ENCODE measurements at regions not wholly inside any gene's neighbourhood (a gene's known extent, or its start where the extent isn't known, plus 50 kb on each side); places are given as distances from the start of the nearest gene placed in this dataset.

- WGBS, 3 donors: 42 to 49% (median 44%) methylated on average over 11 of the region's 11 CpGs
- Histone ChIP-seq H3K27me3 (ENCODE audit: control insufficient read depth in 3 of 3, insufficient read depth in 3 of 3, low read length in 3 of 3) (peaks cover 0 to 1% (median 0%) of the 10 kb centered on the region in 3 donors), H3K9me3 (ENCODE audit: control insufficient read depth in 2 of 2, insufficient read depth in 1 of 2, low read depth in 1 of 2, low read length in 1 of 2) (no peaks in the 10 kb centered on the region), H3K36me3 (ENCODE audit: control insufficient read depth in 3 of 3, insufficient read depth in 2 of 3, low read depth in 1 of 3, low read length in 3 of 3) (no peaks in the 10 kb centered on the region), H3K4me1 (ENCODE audit: control insufficient read depth in 3 of 3, insufficient read depth in 2 of 3, low read depth in 1 of 3, low read length in 2 of 3) (no peaks in the 10 kb centered on the region), H3K4me3 (ENCODE audit: low read depth in 1 of 3, low read length in 3 of 3) (no peak overlapping the region), H3K27ac (ENCODE audit: low read depth in 1 of 3, low read length in 2 of 3) (no peak overlapping the region)
- FAIRE-seq: no peak
- DNase-seq: peak in 1 of 2 donors; percentile 11
Measured at GRCh38 chr7:131753620-131754222, 197.3 kb upstream of the PODXL start.

GRCh38 chr7:131747658-131748232, 191.3 kb upstream of the PODXL start:
- Histone ChIP-seq H3K9me3 (ENCODE audit: control insufficient read depth in 2 of 2, insufficient read depth in 1 of 2, low read depth in 1 of 2, low read length in 1 of 2) (no peaks in the 10 kb centered on the region), H3K27me3 (ENCODE audit: control insufficient read depth in 3 of 3, insufficient read depth in 3 of 3, low read length in 3 of 3) (peaks cover 0 to 1% (median 0%) of the 10 kb centered on the region in 3 donors), H3K36me3 (ENCODE audit: control insufficient read depth in 3 of 3, insufficient read depth in 2 of 3, low read depth in 1 of 3, low read length in 3 of 3) (no peaks in the 10 kb centered on the region), H3K4me1 (ENCODE audit: control insufficient read depth in 3 of 3, insufficient read depth in 2 of 3, low read depth in 1 of 3, low read length in 2 of 3) (no peaks in the 10 kb centered on the region), H3K27ac (ENCODE audit: low read depth in 1 of 3, low read length in 2 of 3) (no peak overlapping the region), H3K4me3 (ENCODE audit: low read depth in 1 of 3, low read length in 3 of 3) (no peak overlapping the region)
- FAIRE-seq: no peak
- WGBS, 3 donors: 19 to 41% (median 28%) methylated on average over 3 of the region's 3 CpGs
- DNase-seq: no peak

DNA sequence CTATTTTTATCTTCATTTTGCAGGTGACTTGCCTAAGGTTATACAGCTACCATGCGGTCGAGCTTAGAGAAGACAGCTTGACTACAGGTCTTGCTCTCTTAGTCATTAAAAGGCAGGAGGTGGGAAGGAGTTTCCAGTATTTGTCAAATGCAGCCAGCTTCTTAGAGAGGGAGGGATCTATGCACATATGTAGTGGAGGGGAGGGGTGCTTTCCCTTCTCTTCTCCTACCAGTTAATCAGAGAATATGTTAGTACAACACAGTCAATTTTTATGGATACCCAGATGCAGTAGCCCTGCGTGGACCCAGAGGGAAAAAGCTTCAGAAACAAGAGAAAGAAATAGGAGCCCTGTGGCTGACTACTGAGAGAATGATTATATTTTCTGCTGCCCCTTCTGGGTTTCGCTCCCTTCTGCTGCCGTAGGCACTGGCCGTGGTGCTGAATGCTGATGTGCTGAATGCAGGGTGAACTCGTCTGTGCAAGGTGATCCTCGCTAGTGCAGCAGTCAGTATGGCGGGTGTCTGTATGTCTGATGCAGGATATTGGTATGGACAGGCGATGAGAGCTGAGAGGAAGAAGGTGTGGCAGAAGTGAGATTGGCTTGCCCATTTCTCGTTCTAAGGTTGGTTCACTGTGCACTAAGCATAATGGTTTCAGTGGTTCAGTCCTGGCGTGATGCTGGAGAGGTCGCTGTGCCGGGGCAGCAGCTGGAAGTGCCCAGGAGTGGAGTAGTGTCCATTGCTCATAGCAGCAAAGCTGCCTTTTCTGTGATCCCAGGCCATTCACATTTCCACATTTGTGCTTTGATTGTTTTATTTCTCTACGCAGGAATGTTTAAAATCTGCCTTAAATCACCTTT, 189.2 kb upstream of the PODXL start:
- 43 to 47% (median 44%) methylated on average over 15 of the region's 15 CpGs for WGBS, 3 donors
- no peaks in the 10 kb centered on the region for H3K4me1 ChIP-seq (ENCODE audit: control insufficient read depth in 3 of 3, insufficient read depth in 2 of 3, low read depth in 1 of 3, low read length in 2 of 3)
- FAIRE-seq (no peak), DNase-seq (peak; percentile 4 to 46)
- no peak overlapping the region for H3K27ac ChIP-seq (ENCODE audit: low read depth in 1 of 3, low read length in 2 of 3)
- H3K9me3 ChIP-seq (ENCODE audit: control insufficient read depth in 2 of 2, insufficient read depth in 1 of 2, low read depth in 1 of 2, low read length in 1 of 2): no peaks in the 10 kb centered on the region
- H3K36me3 ChIP-seq (ENCODE audit: control insufficient read depth in 3 of 3, insufficient read depth in 2 of 3, low read depth in 1 of 3, low read length in 3 of 3): no peaks in the 10 kb centered on the region
- H3K4me3 ChIP-seq (ENCODE audit: low read depth in 1 of 3, low read length in 3 of 3): no peak overlapping the region
- H3K27me3 ChIP-seq (ENCODE audit: control insufficient read depth in 3 of 3, insufficient read depth in 3 of 3, low read length in 3 of 3): peaks cover 0 to 1% (median 0%) of the 10 kb centered on the region in 3 donors

DNA sequence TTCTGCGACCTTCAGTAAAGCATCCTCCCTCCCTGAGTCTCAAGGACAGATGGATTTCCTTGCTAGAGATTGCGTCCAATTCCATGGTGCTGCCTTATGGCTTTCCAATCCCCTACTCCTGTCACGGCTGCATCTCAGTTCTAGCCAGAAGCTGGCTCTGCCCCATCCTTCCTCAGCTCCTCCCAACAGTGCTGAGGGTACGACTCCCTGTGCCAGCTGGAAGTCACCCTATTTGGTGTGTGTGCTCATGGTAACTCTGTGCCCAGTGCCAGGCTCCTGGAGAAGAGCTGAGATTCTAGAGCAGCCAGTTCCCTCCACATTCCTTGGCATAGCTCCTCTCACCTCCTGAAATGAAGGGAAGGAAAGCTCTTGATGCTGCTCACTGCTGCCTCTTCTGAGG, 185.0 kb upstream of the PODXL start:
- no peak for FAIRE-seq
- H3K9me3 ChIP-seq (ENCODE audit: control insufficient read depth in 2 of 2, insufficient read depth in 1 of 2, low read depth in 1 of 2, low read length in 1 of 2): no peaks in the 10 kb centered on the region
- WGBS, 3 donors: 65 to 72% (median 71%) methylated on average over 4 of the region's 4 CpGs
- no peaks in the 10 kb centered on the region for H3K27me3 ChIP-seq (ENCODE audit: control insufficient read depth in 3 of 3, insufficient read depth in 3 of 3, low read length in 3 of 3)
- no peaks in the 10 kb centered on the region for H3K36me3 ChIP-seq (ENCODE audit: control insufficient read depth in 3 of 3, insufficient read depth in 2 of 3, low read depth in 1 of 3, low read length in 3 of 3)
- no peak for DNase-seq
- H3K4me1 ChIP-seq (ENCODE audit: control insufficient read depth in 3 of 3, insufficient read depth in 2 of 3, low read depth in 1 of 3, low read length in 2 of 3): no peaks in the 10 kb centered on the region
- no peak overlapping the region for H3K4me3 ChIP-seq (ENCODE audit: low read depth in 1 of 3, low read length in 3 of 3)
- H3K27ac ChIP-seq (ENCODE audit: low read depth in 1 of 3, low read length in 2 of 3): no peak overlapping the region

DNA sequence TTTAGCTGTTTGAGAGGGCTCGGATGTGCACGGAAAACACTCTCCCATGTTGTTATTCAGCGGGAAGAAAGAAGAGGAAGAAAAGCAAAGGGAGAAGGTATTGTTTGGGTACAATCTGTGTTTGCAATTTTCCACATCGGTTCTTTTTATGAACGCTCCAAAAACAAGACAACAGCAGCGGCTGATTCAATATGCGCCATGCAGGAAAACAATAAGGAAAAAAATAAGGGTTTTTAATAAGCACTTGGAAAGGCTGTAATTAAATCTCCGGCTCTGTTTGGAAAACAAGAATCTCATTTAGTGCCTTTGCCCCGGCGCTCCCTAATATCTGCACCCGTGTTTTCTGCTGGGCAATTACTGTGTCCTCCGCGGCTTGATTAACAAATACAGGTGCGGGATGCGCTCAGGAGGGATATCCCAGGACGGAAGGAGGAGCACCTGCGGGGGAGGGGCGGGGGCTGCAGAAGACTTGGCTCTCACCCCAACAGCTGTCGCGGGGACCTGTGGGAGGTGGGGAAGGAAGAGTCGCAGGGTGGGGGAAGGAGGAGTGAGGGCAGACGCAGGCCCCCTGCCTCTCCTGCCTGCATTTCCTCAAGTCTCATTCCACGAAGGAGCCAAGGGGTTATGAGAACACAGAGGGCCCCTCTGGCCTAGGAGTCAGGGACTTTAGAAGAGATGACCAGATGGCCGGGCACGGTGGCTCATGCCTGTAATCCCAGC, 181.5 kb upstream of the PODXL start:
- DNase-seq (no peak), FAIRE-seq (no peak)
- Histone ChIP-seq H3K27ac (ENCODE audit: low read depth in 1 of 3, low read length in 2 of 3) (no peak overlapping the region), H3K36me3 (ENCODE audit: control insufficient read depth in 3 of 3, insufficient read depth in 2 of 3, low read depth in 1 of 3, low read length in 3 of 3) (no peaks in the 10 kb centered on the region), H3K27me3 (ENCODE audit: control insufficient read depth in 3 of 3, insufficient read depth in 3 of 3, low read length in 3 of 3) (peaks cover 0 to 4% (median 0%) of the 10 kb centered on the region in 3 donors), H3K4me1 (ENCODE audit: control insufficient read depth in 3 of 3, insufficient read depth in 2 of 3, low read depth in 1 of 3, low read length in 2 of 3) (no peaks in the 10 kb centered on the region), H3K9me3 (ENCODE audit: control insufficient read depth in 2 of 2, insufficient read depth in 1 of 2, low read depth in 1 of 2, low read length in 1 of 2) (no peaks in the 10 kb centered on the region), H3K4me3 (ENCODE audit: low read depth in 1 of 3, low read length in 3 of 3) (no peak overlapping the region)
- 65 to 73% (median 71%) methylated on average over 25 of the region's 25 CpGs for WGBS, 3 donors

- H3K4me3 ChIP-seq (ENCODE audit: low read depth in 1 of 3, low read length in 3 of 3): no peak overlapping the region
- FAIRE-seq: no peak
- H3K9me3 ChIP-seq (ENCODE audit: control insufficient read depth in 2 of 2, insufficient read depth in 1 of 2, low read depth in 1 of 2, low read length in 1 of 2): no peaks in the 10 kb centered on the region
- no peak overlapping the region for H3K27ac ChIP-seq (ENCODE audit: low read depth in 1 of 3, low read length in 2 of 3)
- WGBS, 3 donors: 50 to 58% (median 56%) methylated on average over 5 of the region's 5 CpGs
- no peaks in the 10 kb centered on the region for H3K4me1 ChIP-seq (ENCODE audit: control insufficient read depth in 3 of 3, insufficient read depth in 2 of 3, low read depth in 1 of 3, low read length in 2 of 3)
- no peaks in the 10 kb centered on the region for H3K36me3 ChIP-seq (ENCODE audit: control insufficient read depth in 3 of 3, insufficient read depth in 2 of 3, low read depth in 1 of 3, low read length in 3 of 3)
- H3K27me3 ChIP-seq (ENCODE audit: control insufficient read depth in 3 of 3, insufficient read depth in 3 of 3, low read length in 3 of 3): peaks cover 0 to 4% (median 0%) of the 10 kb centered on the region in 3 donors
- no peak for DNase-seq
Measured at GRCh38 chr7:131735101-131735500, 178.7 kb upstream of the PODXL start.

DNA sequence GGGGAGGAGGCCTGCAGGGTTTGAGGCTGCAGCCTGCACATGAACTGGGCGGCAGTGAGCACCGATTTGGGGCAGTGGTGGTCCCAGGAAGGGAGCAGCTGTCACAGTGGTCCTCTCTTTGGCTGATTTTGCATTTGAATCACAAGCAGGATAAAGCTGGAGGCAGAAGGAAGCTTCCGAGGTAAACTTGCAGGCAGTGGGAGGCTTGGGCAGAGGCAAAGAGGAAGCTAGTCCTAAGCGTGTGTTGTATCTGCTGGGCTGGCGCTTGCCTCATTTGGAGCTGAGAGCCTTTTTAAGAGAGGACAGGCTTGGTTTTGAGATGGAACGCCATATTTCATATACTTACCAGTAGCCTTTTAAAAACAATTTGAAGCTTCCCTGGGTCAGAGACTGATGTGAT, 177.2 kb upstream of the PODXL start:
- no peaks in the 10 kb centered on the region for H3K36me3 ChIP-seq (ENCODE audit: control insufficient read depth in 3 of 3, insufficient read depth in 2 of 3, low read depth in 1 of 3, low read length in 3 of 3)
- H3K4me3 ChIP-seq (ENCODE audit: low read depth in 1 of 3, low read length in 3 of 3): no peak overlapping the region
- H3K27ac ChIP-seq (ENCODE audit: low read depth in 1 of 3, low read length in 2 of 3): no peak overlapping the region
- H3K4me1 ChIP-seq (ENCODE audit: control insufficient read depth in 3 of 3, insufficient read depth in 2 of 3, low read depth in 1 of 3, low read length in 2 of 3): no peaks in the 10 kb centered on the region
- FAIRE-seq (no peak), DNase-seq (no peak)
- no peaks in the 10 kb centered on the region for H3K9me3 ChIP-seq (ENCODE audit: control insufficient read depth in 2 of 2, insufficient read depth in 1 of 2, low read depth in 1 of 2, low read length in 1 of 2)
- peaks cover 0 to 4% (median 0%) of the 10 kb centered on the region in 3 donors for H3K27me3 ChIP-seq (ENCODE audit: control insufficient read depth in 3 of 3, insufficient read depth in 3 of 3, low read length in 3 of 3)
- 71 to 84% (median 74%) methylated on average over 6 of the region's 6 CpGs for WGBS, 3 donors

DNA sequence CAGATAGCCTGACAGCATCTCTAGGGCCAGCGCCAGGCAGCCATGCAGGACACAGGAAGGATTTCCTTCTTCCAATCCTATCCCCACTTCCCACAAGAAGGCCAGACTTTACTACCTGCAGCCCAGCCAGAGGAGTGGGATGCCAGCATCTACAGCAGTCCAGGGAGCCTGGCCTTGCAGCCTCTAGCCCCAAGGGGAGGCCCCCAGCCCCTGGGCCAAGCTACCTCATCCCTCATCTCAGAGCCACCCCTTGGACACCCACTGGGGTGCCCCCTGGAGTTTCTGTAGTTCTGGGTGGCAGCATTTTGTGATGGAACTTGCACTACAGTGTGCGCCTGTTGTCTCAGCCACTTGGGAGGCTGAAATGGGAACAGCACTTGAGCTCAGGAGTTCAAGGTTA, 170.8 kb upstream of the PODXL start:
- no peak overlapping the region for H3K27ac ChIP-seq (ENCODE audit: low read depth in 1 of 3, low read length in 2 of 3)
- WGBS, 3 donors: 79 to 94% (median 92%) methylated on average over 2 of the region's 2 CpGs
- no peak for DNase-seq
- no peaks in the 10 kb centered on the region for H3K4me1 ChIP-seq (ENCODE audit: control insufficient read depth in 3 of 3, insufficient read depth in 2 of 3, low read depth in 1 of 3, low read length in 2 of 3)
- no peaks in the 10 kb centered on the region for H3K9me3 ChIP-seq (ENCODE audit: control insufficient read depth in 2 of 2, insufficient read depth in 1 of 2, low read depth in 1 of 2, low read length in 1 of 2)
- peaks cover 0 to 4% (median 0%) of the 10 kb centered on the region in 3 donors for H3K27me3 ChIP-seq (ENCODE audit: control insufficient read depth in 3 of 3, insufficient read depth in 3 of 3, low read length in 3 of 3)
- H3K4me3 ChIP-seq (ENCODE audit: low read depth in 1 of 3, low read length in 3 of 3): no peak overlapping the region
- no peak for FAIRE-seq
- no peaks in the 10 kb centered on the region for H3K36me3 ChIP-seq (ENCODE audit: control insufficient read depth in 3 of 3, insufficient read depth in 2 of 3, low read depth in 1 of 3, low read length in 3 of 3)

Measured in small intestine (tissue), 7 donors.